HG03575 (cell line): ENCODE measurements at regions not wholly inside any gene's neighbourhood (a gene's known extent, or its start where the extent isn't known, plus 50 kb on each side); places are given as distances from the start of the nearest gene placed in this dataset.
A peak's percentile ranks its signal among the peaks of the same experiment; 100 is the strongest.

Experiments
- ATAC-seq: cut with Tn5 transposase; IDR thresholded peaks from one replicate; pipeline ENCODE4 v1.9.1; 2021; ENCODE audit not compliant: unreplicated experiment, insufficient number of reproducible peaks, low FRiP score; ENCODE audit errors: extremely low read depth

DNA sequence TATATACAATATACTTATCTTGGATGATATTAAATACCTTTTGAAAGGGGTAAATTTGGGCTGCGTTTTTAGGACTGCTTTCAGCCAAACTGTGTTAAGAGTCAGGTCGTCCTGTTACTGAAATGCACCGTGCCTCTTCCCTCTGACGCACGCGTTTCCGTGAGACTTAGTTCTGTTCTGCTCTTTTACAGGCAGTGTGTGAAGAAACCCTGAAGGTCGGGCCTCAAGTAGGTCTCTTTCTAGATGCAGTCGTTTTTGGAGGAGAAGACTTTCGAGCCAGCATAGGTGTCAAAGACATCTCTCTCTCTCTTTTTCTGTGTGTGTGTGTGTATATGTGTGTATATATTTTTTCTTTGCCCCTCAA is 107.0 kb downstream of the ZIC5 start:
- no peak for ATAC-seq

DNA sequence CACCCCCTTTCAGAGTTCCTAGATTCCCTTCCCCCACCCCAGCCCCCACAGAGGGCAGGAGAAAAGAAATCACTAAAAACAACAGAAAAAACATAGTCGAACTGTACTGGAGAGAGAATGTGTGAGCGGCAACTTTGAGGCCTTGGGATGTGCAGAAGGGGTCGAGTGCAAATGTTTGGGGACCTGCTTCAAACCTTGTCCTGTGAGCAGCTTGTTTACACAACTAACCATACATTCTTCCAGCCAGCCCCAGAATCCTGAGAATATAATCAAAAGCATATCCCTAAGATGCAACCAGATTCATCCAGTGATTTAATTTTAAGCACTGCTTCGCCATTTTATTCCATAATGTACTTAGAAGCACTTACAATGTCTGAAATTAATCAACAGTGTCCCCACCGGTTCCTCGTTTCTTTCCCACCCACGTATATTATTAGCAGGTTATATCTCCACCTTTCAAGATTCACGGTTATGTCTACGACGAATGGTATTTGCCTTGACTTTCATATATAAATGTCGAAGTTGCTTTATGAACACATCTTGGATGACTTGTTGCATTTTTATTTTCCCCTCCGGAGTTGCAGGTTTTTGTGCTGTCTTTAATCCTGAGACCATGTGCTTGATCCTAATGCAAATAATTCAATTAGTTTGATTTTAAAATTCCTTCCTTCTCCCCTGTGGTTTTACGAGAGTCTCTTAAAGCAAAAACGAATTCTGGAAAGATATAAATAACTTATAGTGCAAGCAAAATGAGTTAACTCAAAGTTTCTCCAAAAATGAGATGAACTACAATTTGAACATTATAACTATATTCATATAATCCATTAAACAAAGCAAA is 107.6 kb downstream of the ZIC5 start:
- ATAC-seq: no peak

- no peak for ATAC-seq
Observed at GRCh38 chr13:99862244-99862643, 109.3 kb downstream of the ZIC5 start.

DNA sequence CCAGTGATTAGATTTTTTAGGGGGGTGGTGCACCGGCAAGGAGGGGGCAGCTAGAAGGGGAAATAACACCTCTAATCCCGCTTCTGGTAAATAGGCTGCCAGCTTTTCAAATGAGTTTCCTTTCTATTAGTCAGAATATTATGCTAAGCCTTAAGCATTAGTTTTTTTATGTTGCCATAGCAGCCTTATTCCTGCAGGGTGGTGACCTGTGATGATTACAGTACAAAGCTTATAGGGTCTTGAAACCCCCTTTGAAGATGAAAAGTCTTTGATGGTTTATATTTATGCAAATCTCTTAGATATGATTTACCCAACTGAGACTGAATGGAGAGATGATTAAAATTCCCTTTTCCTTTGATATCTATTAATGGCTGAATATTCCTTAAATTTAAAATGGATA is 109.8 kb downstream of the ZIC5 start:
- ATAC-seq: no peak

GRCh38 chr13:99860745-99861144 is 110.8 kb downstream of the ZIC5 start:
- no peak for ATAC-seq

GRCh38 chr13:99859178-99860177 is 112.1 kb downstream of the ZIC5 start:
- ATAC-seq: peak; percentile 53

GRCh38 chr13:99857738-99858137 is 113.8 kb downstream of the ZIC5 start:
- no peak for ATAC-seq

DNA sequence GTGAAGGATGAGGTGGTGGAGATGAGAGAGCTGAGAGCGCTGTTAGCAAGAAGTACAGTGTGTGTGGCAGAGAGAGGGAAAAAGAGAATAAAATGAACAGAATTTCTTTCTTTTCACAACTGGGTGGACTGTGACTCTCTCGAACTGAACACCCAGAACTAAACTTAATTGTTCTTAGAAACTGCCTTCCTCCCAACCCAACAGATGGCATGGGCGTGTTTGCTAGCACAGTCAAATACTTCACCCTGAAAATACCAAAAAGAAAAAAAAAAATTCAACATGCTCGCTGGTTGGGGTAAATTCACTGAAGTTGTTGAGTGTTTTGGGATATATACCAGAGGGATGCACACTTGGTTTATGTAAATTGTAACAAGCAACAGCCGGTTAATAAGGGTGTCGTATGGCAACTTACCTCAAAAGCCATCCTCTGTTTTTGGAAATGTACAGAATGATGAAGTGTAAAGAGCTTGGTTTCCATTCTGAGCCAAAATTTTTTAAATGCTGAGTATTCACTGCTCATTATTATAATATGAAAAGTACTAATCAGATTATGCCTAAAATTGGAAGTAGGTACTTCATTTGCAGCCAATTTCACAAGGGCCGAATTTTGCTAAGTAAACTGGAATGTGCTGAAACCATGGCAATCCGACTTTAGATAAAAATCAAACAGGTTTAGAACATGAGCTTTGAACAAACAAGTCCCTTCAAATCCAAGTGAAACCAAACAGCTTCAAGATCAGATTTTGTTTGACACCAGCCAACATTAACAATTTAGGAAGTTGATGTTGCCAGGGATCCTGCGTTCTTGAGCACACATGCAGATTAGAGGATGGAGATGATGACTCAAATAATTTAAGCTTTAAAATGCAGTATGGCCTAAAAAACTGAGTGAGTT is 115.8 kb downstream of the ZIC5 start:
- ATAC-seq: no peak

- ATAC-seq: no peak
Observed at GRCh38 chr13:99854366-99854765, 117.2 kb downstream of the ZIC5 start.

DNA sequence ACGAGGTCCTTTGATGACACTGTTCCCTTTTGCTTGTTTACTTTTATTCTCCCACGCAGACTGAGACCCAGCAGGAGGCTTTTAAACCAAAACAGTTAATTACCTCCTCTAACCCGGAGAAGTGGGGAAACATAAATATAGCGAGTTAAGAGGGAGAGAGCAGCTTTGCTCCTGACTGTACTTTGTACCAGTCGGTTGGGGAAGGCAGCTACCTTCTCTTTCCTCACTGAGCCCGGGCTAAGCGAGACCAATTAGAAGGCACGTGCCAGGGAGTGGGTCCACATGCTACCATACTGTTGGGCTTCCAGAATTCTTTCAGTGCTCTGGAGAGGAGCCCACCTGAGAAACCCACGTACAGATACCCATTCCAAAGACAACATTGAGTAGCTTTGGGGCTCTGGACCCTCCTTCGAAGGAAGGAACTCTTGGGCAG is 124.2 kb downstream of the ZIC5 start:
- no peak for ATAC-seq

DNA sequence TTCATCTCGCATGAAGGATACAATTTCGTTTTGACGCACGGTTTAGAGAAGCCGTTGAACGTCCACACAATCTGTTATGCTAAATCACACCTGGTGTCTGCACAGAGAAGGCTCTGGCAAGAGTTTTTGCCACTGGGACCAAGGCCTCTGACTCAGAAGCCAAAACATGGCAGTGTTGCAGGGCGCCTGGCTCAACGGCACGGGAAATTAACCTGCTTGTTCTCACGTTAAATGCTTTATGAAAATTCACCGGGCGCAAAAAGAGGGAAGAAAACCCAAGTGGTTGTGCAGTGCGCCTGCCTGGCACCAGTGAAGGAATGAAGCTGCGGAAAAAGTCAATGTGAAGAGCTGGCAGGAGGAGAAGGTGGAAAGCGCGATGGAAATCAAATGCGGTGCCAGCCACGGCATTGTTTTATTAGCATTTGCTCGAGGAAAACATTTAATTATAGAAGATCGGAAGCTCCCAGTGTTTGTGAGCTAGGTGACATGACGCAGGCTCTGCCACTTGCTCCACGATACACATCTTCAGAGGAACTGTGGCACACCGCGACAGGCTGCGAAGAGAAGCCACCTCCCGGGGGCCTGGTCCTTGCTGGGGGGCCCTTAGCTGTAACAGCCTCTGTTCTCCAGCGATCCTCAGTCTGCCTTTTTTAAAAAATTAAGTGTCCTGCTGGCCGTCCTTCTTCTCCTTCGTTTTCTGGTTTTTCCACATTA is 126.2 kb downstream of the ZIC5 start:
- no peak for ATAC-seq

- ATAC-seq: no peak
Observed at GRCh38 chr13:99844421-99844820, 127.1 kb downstream of the ZIC5 start.

- no peak for ATAC-seq
Observed at GRCh38 chr13:99843872-99844271, 127.7 kb downstream of the ZIC5 start.

- no peak for ATAC-seq
Observed at GRCh38 chr13:99842405-99842804, 129.2 kb downstream of the ZIC5 start.

GRCh38 chr13:99836291-99836690 is 135.3 kb downstream of the ZIC5 start:
- no peak for ATAC-seq

GRCh38 chr13:99835442-99835841 is 136.1 kb downstream of the ZIC5 start:
- no peak for ATAC-seq

GRCh38 chr13:99834246-99834645 is 137.3 kb downstream of the ZIC5 start:
- ATAC-seq: no peak

GRCh38 chr13:99832347-99832746 is 139.2 kb downstream of the ZIC5 start:
- ATAC-seq: no peak
